Testis (tissue), 2 donors: ENCODE measurements at regions not wholly inside any gene's neighbourhood (a gene's known extent, or its start where the extent isn't known, plus 50 kb on each side); places are given as distances from the start of the nearest gene placed in this dataset.

Experiments
- POLR2A ChIP-seq: fragments of 450-650 bp; IDR thresholded peaks from one replicate; pipeline ENCODE4 v1.6.1; 2017; ENCODE audit warnings: antibody characterized with exemption, mild to moderate bottlenecking, moderate library complexity
- TF ChIP-seq, protein P1 (sequence below), 3 experiments: fragments of 450-650 bp in 2 of 3; fragments of 200-600 bp in 1 of 3; sonication (generic) in 1 of 3; IDR thresholded peaks; one replicate each; pipeline ENCODE4 v1.5.1; 2016 to 2019; ENCODE audit warnings: antibody characterized with exemption in 3 of 3, mild to moderate bottlenecking in 2 of 3, moderate library complexity in 1 of 3

DNA sequence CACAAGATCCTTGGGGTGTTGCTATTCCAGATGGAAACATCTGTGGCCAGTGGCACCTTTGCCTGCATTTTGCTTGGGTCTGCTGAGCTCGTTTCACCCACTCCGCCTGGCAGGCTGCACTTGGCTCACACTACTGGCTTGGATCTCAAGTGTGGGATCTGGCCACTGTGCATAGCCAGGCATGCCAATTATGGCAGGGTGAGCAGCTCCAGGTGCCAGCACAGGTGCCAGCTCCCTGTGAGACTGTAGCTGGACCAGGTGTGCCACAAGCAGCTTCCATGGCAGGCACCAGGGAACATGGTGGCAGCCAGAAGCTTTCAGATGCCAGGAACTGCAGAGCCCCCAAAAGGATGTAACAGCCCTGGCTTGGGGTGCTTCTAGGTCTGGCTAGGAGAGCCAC lies 463.8 kb upstream of the PABPC4L start:
- TF ChIP-seq POLR2A: no peak
- TF ChIP-seq, protein P1, sequence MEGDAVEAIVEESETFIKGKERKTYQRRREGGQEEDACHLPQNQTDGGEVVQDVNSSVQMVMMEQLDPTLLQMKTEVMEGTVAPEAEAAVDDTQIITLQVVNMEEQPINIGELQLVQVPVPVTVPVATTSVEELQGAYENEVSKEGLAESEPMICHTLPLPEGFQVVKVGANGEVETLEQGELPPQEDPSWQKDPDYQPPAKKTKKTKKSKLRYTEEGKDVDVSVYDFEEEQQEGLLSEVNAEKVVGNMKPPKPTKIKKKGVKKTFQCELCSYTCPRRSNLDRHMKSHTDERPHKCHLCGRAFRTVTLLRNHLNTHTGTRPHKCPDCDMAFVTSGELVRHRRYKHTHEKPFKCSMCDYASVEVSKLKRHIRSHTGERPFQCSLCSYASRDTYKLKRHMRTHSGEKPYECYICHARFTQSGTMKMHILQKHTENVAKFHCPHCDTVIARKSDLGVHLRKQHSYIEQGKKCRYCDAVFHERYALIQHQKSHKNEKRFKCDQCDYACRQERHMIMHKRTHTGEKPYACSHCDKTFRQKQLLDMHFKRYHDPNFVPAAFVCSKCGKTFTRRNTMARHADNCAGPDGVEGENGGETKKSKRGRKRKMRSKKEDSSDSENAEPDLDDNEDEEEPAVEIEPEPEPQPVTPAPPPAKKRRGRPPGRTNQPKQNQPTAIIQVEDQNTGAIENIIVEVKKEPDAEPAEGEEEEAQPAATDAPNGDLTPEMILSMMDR (IDR thresholded peaks at IDR 0.05): no peak
